ENCODE measurements at regions not wholly inside any gene's neighbourhood (a gene's known extent, or its start where the extent isn't known, plus 50 kb on each side); places are given as distances from the start of the nearest gene placed in this dataset.

DNA sequence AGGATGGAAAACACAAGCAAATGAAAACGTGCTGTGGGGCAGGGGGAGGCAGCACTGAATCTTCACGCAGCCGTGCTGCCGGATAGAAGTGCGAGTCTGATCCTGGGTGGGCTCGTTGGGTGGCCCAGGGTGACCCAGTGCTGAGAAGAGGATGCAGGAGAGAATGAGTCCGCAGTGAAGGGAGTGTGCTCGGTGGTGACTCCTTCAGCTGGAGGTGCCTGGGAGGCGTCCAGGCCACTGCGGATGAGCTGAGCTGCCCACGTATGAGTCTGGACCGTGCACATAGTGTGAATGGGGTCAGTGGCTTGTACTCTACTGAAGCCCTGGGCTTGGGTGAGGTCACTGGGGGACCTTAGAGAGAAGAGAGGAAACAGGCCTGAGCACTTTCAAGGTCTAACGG lies 190.0 kb upstream of the MGMT start:
- TF ChIP-seq, protein P1, sequence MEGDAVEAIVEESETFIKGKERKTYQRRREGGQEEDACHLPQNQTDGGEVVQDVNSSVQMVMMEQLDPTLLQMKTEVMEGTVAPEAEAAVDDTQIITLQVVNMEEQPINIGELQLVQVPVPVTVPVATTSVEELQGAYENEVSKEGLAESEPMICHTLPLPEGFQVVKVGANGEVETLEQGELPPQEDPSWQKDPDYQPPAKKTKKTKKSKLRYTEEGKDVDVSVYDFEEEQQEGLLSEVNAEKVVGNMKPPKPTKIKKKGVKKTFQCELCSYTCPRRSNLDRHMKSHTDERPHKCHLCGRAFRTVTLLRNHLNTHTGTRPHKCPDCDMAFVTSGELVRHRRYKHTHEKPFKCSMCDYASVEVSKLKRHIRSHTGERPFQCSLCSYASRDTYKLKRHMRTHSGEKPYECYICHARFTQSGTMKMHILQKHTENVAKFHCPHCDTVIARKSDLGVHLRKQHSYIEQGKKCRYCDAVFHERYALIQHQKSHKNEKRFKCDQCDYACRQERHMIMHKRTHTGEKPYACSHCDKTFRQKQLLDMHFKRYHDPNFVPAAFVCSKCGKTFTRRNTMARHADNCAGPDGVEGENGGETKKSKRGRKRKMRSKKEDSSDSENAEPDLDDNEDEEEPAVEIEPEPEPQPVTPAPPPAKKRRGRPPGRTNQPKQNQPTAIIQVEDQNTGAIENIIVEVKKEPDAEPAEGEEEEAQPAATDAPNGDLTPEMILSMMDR (conservative IDR thresholded peaks at IDR 0.05), result no peak
- Mint-ChIP-seq H3K27me3 (peaks cover 6% of the 10 kb centered on the region), H3K36me3 (no peaks in the 10 kb centered on the region), H3K4me1 (ENCODE audit: unreplicated experiment) (peaks cover 11% of the 10 kb centered on the region), H3K27ac (no peak overlapping the region), H3K4me3 (no peak overlapping the region), H3K9me3 (no peaks in the 10 kb centered on the region)
- no peak for DNase-seq (ENCODE audit: extremely low spot score, unreplicated experiment)

DNA sequence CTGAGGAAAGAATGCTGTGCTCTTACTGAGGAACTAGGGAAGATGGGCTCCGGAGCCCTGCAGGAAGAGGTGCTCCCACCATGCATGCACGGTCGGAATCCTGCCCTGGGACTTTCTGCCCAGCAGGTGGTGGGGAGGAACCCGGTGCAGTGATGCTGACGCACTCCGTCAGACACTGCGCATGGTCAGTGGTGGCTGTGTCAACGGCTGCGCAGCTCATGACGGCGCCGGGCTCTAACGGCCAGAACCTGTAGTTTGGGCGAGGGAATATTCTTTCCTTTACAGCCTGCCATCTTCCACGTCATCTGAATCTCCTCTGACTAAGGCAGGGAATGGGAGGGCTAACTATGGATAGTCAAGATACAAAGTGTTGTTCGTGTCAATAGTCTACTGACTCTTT lies 189.2 kb upstream of the MGMT start:
- Mint-ChIP-seq H3K4me1 (ENCODE audit: unreplicated experiment) (peaks cover 11% of the 10 kb centered on the region), H3K36me3 (no peaks in the 10 kb centered on the region), H3K27ac (no peak overlapping the region), H3K9me3 (no peaks in the 10 kb centered on the region), H3K27me3 (peaks cover 6% of the 10 kb centered on the region), H3K4me3 (no peak overlapping the region)
- DNase-seq (ENCODE audit: extremely low spot score, unreplicated experiment), result no peak
- TF ChIP-seq, protein P1 (conservative IDR thresholded peaks at IDR 0.05), result no peak

DNA sequence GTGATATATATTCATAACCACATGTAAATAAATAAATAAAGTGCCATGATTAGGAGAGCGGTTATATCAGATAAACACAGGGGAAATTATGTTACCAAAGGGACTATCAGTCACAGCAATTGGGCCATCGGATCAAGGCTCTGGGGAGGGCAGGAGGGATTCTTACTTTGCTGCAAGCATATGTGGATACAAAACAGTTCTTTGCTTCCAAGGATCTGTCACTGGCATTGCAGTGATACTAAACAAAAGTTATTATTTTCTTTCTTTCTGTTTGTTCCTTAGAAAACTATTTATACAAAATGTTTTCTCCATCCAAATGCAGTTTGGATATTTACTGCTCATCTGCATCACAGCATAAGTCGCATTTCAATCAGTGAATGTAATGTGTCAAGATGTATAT lies 188.4 kb upstream of the MGMT start:
- Mint-ChIP-seq H3K36me3 (no peaks in the 10 kb centered on the region), H3K27ac (no peak overlapping the region), H3K9me3 (no peaks in the 10 kb centered on the region), H3K4me1 (ENCODE audit: unreplicated experiment) (peaks cover 11% of the 10 kb centered on the region), H3K4me3 (no peak overlapping the region), H3K27me3 (peaks cover 6% of the 10 kb centered on the region)
- DNase-seq (ENCODE audit: extremely low spot score, unreplicated experiment), result no peak
- TF ChIP-seq, protein P1 (conservative IDR thresholded peaks at IDR 0.05), result no peak

DNA sequence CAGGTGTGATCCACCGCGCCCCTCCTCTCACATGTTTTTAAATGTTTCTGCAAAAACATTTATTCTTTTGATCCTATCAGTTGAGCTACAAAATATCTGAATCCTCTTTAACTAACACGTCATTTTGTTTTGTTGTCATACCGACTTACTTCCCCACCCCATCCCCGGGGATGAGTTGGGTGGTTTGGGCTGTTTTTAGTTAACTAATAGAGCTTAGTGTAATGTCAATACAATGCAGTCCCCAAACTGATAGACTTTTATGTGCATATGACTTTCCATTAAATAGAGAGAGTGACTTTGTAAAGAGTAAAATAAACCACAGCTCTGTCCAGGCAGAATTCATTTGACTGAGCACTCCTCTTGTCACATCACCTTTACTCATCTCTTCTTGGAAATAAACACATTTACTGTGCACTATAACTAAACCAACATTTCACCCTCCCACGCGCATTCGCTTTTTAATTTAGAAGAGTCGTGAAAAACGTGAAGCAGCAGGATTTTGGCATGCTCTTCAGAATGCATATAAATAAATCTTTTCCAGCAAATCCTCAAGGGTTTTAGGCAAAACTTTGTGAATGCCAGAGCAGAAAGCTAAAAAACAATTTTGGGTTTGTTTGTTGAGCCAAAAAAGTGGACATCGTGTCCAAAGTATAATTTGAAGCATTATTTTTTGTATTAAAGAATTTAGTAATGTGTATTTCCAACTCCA lies 187.4 kb upstream of the MGMT start:
- TF ChIP-seq, protein P1 (conservative IDR thresholded peaks at IDR 0.05), result no peak
- no peak for DNase-seq (ENCODE audit: extremely low spot score, unreplicated experiment)
- Mint-ChIP-seq H3K4me3 (no peak overlapping the region), H3K27ac (no peak overlapping the region), H3K36me3 (no peaks in the 10 kb centered on the region), H3K9me3 (no peaks in the 10 kb centered on the region), H3K27me3 (peaks cover 6% of the 10 kb centered on the region), H3K4me1 (ENCODE audit: unreplicated experiment) (peaks cover 11% of the 10 kb centered on the region)

DNA sequence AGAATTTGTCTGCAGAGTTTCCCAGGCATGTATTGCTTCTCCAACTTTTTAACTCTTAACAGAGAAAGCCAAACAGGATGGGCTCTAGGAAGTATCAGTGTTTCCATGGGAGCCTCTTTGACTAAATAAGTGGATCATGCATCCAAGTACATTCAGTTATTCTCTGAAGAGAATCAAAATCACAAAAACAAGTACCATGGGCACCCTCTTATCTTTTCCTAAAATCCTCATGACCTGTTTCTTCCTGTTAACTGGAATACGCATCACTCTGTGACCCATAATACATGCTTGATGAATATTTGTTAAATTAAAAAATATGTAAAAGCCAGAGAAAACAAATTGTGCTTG lies 186.9 kb upstream of the MGMT start:
- no peak overlapping the region for H3K27ac Mint-ChIP-seq
- no peaks in the 10 kb centered on the region for H3K36me3 Mint-ChIP-seq
- peaks cover 6% of the 10 kb centered on the region for H3K27me3 Mint-ChIP-seq
- peaks cover 6% of the 10 kb centered on the region for H3K4me1 Mint-ChIP-seq (ENCODE audit: unreplicated experiment)
- no peaks in the 10 kb centered on the region for H3K9me3 Mint-ChIP-seq
- no peak for DNase-seq (ENCODE audit: extremely low spot score, unreplicated experiment)
- H3K4me3 Mint-ChIP-seq, result no peak overlapping the region
- TF ChIP-seq, protein P1 (conservative IDR thresholded peaks at IDR 0.05), result no peak

Measured in type B pancreatic cell (in vitro differentiated cells).